ENCODE measurements at regions not wholly inside any gene's neighbourhood (a gene's known extent, or its start where the extent isn't known, plus 50 kb on each side); places are given as distances from the start of the nearest gene placed in this dataset.

DNA sequence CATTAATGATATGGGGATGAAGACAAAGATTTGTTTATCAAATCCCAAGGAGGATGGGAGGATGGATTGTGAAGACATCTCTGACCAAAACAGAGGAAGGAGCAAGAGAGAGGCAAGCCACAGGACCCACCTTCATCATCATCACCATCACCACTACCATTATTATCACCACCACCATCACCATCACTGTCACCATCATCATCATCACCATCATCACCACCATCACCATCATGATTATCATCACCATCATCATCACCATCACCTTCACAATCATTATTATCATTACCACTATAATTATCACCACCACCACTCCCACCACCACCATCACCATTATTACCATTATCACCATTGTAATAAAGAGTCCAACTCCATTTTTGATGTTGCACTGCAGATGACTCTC lies 482.5 kb downstream of the PTPRU start:
- no peak for DNase-seq (ENCODE audit: low read depth)

DNA sequence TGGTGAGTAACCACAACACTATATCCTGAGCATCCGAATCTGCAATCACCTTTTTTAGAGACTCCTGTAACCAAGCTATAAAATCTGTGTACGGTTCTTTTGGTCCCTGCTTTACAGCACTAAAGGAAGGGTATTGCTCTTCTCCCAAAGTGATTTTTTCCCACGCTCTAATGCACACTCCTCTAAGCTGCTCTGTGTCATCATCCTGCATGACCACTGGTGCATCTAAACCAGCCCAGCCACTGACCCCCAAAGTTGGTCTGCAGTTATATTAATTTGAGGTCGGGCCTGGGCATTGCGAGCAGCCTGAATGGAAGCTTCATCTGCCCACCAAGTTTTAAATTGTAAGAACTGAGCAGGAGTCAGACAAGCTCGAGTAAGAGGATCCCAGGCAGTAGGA lies 480.0 kb downstream of the PTPRU start:
- DNase-seq (ENCODE audit: low read depth): peak; percentile 35

DNA sequence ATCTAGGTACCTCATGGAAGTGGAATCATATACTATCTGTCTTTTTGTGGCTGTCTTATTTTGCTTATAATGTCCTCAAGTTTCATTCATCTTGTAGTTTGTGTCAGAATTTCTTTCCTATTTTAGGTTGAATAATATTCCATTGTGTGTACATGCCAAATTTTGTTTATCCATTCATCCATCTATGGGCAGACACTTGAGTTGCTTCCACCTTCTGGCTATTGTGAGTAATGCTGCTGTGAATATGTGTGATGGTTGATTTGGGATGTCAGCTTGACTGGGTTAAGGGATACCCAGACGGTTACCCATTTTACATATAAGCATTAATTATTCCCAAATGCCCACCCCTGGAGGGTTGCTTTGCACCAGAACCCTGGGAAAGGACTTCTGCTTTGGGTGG lies 477.5 kb downstream of the PTPRU start:
- DNase-seq (ENCODE audit: low read depth): peak; percentile 78

DNA sequence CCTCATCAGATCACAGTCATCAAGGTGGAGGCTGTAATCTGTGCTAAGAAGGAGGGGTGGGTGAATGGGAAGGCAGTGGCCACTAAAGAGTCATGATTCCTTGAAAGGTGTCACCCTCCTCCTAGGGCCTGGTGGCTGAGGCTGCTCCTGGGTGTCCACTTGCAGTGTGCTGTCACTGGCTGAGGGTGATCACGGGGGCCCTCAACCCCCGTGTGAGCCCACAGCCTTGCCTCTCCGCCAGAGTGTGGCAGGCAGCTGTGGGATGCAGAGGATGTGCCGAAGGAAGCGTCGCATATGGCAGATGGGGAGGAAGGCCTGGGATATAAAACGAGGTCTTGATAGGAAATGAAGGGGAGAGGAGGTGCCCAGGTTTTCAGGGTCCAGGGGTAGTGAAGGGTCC lies 476.5 kb downstream of the PTPRU start:
- peak; percentile 24 for DNase-seq (ENCODE audit: low read depth)

DNA sequence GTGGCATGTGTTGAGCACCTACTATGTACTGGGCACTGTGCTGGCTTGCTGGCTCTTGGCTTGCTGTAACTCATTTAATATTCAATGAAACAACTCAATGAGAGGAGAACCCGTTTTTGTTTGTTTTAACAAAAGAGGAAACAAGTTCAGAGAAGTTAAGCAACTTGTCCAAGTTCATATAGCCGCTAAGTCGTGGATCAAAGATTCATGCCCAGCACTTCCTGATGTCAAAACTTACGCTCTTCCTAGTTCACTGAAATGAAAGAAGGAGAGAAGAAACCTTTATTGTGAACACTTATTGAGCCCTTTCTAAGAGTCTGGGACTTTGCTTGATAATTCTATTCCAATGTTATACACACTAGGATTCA lies 475.9 kb downstream of the PTPRU start:
- DNase-seq (ENCODE audit: low read depth): no peak

DNA sequence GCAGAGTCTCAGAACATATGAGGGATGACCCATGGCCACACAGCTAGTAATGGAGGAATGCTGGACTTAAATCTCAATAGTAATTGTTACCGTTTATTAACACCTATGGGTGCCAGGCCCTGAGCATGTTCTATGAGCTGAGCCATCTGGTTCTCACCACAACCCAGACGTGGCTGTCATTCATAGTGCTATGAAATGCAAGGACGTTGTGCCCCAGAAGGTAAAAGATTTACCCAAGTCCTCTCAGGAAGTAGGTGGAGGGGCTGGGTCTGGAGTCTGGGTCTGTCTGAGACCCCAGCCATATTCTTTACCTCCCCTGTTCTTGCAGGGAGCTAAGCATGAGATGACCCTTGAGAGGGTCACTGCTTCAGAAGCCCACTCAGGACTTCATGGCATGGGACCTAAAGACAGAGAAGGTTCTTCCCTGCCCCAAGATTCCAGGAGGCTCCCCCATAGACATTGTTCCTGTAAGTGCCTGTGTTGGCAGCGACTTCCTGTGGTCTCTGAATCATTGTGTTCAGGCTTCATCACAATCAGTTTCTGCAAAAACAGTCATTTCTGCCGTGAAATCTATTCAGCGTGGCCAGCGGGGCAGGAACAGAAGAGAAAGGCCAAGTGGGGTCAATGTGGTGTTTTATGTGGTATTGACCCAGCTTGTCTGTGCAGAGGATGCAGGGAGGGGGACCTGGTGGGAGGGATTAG lies 475.4 kb downstream of the PTPRU start:
- peak; percentile 99 for DNase-seq (ENCODE audit: low read depth)

DNA sequence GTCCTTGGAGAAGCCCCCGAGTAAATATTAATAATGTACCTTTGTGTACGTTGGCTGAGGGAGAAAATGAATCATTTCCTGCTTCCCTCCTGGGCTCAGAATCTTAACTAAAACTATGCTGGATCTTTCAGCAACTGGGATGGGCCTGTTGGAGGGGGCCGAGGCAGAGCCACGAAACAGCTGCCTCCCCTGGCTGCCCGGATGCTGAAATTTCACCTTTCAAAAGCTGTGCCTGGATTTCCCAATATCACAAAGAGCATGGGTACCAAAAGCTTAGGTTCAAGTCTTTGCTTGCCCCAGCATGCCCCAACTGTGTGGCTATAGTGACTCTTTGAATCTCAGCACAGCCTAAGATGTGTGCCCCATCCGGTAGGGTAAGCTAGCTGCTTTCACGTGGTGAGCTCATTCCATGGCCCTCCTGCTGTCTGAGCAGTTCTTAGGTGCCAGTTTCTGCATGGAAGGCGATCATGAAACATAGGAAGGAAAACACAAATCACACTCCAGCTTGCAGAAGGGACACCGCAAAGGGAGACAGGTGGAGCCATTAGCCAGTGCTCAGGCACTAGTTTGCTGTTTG lies 473.5 kb downstream of the PTPRU start:
- DNase-seq (ENCODE audit: low read depth): no peak

DNA sequence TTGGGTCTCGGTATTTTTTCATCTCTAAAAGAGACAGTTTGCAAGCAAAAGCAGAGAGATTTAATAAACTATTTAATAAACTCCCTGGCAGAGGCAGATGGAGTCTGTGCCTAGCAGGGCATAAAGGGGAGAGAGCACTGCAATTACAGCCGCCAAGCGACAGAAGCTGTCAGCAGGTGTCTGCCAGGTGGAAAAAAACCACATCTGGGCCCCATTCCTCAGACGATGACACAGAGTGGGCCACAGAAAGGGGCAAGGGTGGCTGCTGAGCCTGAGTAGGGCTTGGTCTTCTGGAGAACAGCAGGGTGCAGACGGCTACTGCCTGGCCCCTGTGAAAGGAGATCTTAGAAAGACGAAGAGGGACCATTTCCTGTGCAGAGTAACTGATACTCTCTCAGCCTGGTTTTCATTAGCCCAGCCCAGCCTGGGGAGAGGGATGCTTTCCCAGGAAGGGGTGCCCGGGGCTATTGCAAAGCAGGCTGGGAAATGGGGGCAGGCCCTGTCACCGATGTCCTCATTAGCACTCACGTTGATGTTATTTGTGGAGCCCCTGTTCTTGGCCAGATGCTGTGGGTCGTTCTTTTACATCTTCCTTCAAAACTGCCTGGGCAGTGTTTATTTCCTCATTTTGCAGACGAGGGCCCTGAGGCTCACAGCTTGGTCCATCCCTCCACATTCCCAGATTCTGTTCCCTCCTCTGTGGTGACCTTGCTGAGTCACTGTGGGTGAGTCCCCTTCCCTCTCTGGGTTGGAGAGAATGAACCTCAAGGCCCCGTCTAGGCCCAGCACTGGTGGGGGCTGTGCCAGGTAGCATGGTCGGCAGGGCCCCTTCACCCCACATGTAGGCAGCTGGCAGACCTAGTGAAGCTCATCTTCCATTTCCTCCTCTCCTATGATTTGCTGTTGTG lies 472.7 kb downstream of the PTPRU start:
- peak; percentile 99 for DNase-seq (ENCODE audit: low read depth)

DNA sequence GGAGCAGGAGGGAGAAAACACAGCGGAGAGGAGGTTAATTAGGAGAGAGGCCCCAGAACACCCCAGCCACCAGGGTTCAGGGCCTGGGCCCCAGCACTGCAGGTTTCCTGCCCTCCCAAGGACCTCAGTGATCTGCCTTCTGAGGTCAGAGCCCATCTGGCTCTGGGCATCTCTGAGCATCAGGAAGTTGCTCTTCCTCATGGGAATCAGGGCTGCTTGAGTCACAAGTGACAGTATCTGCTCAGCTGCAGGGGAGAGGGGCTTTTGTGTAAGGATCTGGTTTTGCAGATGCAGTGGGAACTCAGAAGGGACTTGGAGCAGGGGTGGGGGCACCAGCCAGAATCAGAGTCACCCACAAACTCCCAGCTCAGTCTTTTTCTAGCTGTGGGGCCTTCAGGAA lies 472.1 kb downstream of the PTPRU start:
- DNase-seq (ENCODE audit: low read depth): peak; percentile 94

DNA sequence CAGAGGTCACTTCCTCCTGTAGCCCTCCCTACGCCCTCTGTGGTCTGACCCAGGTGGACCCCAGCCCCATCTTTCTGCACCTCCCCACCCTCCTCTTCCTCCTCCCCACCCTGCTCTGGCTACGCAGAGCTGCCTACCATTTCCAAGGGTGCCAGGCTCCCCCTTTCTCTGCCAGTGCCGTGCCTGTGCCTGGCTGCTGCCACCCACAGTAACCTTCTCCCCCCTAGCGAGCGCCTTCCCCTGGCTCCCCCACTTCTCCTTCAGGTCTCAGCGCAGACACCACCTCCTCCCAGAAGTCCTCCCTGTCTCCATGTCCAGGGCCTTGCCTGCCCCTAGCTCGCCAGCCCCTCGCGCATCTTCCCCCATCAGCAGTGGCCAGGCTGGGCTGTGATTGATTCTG lies 471.5 kb downstream of the PTPRU start:
- DNase-seq (ENCODE audit: low read depth): no peak

DNA sequence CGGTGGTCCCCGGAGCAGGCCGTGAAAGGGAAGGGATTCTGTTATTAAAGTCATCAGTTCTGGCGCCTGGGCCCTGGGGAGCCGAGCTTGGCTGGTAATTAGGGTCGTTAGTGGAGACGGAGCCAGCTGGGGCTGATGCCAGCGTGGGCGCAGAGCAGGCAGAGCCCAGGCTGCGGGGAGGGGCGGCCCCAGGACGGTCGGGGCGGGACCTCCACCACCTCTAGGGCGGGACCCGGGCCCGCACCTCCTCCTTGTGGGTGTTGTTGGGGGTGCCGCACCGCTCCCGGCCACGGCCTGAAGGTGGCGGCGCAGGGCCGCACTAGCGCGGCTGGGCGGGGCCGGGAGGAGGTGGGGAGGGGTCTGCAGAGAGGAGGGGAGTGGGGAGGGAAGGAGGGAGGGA lies 470.6 kb downstream of the PTPRU start:
- DNase-seq (ENCODE audit: low read depth): peak; percentile 84

DNA sequence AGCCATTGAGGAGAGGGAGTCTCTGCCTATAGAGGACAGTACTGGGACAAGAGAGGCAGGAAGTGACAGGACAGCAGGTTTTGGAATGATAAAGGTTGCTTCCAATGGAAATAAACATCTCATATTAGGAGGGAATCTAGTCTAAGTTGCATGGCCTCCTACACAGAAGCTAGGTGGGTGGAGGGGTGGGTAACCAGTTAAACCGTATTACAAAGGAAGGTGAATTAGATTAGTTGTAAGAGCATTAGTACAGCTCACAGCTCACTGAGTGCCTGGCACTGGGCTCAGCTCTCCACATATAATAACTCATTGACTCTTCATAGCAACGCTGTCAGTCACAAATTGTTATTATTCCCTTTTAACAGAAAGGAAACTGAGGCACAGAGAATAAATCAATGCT lies 468.1 kb downstream of the PTPRU start:
- no peak for DNase-seq (ENCODE audit: low read depth)

DNA sequence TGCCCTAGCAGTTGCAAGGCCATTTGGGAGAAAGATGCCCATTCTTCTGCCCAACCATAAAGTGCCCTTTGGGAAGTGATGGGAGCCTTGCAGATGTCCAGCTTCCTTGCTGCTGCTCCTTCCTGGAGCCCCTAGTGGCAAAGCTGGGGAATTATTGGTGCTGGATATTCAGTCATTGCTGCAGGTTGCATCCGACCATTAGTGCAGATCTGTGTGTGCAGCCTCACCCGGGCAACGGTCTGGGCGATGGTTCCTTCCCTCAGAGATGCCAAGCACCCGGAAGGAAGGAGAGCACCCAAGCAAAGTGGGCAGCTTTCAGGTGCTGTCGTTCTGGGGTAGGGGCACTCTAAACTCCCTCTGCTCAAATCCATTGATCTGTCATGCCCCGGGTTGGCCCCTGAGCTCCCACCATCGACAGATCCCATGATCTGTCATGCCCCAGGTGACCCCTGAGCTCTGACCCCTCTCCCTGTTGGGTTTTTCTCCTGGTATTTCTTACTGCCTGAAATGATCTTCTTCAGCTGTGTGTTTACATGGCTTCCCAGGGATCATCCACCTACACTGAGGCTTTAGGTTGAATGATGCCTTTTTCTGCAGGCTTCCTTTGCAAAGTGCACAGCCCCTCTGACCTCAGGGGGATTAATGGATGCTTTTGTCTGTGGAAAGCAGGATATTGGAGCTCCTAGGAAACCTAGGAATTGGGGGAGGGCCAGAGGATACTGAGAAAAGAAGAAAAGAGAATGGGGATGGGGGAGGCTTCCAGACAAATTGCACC lies 467.5 kb downstream of the PTPRU start:
- peak; percentile 70 for DNase-seq (ENCODE audit: low read depth)

DNA sequence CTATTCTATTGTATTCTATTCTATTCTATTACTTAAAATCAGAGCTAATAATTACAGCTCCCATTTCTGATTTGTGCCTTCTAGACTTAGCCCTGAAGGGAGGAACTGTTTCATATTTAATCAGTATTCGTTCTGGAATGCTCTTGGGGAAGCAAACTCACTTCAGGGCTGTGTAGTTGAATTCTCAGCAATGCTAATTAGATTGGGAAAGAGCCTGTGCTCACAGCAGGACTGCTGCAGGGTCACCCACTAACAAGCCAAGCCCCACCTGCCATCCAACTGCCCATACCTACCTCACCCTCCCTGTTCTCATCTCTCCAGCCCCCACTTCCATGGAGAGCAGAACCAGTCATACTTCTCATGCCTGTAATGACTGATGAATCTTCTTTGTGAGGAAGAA lies 464.2 kb downstream of the PTPRU start:
- DNase-seq (ENCODE audit: low read depth): no peak

DNA sequence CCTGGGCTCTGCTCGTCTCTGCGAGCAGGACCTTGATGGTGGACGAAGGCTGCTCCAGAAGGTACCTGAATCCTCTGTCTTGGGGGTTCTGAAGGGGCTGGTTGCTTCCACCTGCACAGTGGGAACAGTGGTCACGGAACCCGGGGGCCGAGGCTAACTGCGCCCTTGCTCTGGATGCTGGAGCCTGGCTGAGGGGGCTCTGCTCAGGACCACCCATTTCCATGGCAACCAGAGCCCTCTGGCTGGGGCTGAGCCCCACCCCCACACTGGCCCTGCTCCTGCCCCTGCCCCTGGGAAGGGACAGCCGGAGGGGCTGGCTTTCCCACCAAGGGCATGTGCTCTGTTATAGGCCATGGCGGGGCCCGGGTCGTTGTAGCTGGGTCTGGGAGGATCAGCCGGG lies 462.3 kb downstream of the PTPRU start:
- no peak for DNase-seq (ENCODE audit: low read depth)

DNA sequence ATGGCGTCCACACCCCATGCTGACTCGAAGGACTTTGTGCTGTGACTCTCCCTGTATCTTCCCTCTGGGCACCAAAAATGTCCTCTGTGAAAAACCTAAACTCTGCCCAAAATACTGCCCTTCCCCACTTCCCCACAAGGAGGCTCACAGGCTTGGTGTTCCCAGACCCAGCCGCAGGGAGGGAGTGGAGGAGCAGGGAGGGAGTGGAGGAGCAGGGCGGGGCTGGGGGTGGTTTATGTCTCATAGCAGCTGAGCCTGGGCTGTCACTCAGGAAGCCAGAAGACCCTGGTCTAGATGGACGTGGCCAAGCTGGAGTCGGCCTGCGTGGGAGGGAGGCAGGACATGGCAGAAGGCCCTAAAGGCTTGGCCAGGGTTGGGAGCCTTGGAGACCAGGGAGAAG lies 461.7 kb downstream of the PTPRU start:
- DNase-seq (ENCODE audit: low read depth): peak; percentile 92

DNA sequence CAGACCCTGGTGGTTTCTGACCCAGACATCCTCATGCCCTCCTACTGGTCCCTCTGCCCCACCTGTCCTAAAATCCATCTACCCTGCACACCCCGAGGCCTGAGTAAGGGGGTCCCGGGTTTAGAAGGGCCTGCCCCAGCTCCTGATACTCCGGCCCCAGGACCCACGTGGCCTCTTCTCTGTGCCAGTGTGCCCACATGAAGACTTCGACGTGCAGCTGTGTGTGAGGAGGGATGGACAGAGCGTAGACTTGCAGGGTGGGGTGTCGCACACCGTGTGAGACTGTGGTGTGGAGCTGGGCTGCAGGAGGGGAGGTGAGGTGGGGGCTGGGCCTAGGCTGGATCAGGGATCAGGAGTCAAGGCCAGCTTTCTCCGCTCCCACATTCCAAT lies 461.1 kb downstream of the PTPRU start:
- DNase-seq (ENCODE audit: low read depth): no peak

DNA sequence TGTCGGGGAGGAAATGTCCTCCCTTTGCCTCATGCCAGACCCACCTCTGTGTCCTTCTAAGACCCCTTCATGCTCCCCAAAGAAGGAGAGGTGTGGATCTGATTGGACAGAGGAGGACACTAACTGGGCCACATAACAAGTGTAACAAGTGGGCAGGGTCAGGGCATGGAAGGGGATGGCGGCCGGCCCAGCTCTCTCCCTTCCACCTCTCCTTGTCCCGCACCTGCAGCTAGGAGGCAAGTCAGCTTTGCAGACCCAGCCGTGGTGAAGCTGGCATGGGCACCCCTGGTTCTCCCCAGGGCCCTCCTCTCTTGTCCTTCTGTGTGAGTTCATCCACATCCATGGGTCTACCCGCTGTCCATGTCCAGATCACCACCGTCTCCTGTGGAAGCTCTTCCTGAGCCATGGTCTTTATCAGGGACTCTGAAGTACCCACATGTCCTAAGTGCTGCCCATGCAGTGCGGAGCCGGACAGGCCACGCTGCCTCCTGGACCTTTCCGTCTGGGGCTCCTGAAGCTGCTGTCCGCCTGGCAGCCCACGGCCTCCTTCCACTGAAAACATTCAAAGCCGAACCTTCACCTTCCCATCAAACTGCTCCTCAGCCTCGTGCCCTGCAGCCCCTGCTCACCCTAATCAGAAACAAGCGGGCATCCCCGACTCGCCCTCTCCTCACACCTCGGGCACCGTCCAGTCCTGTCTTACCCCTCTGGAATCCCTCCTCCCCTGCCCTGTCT lies 460.5 kb downstream of the PTPRU start:
- DNase-seq (ENCODE audit: low read depth): no peak

DNA sequence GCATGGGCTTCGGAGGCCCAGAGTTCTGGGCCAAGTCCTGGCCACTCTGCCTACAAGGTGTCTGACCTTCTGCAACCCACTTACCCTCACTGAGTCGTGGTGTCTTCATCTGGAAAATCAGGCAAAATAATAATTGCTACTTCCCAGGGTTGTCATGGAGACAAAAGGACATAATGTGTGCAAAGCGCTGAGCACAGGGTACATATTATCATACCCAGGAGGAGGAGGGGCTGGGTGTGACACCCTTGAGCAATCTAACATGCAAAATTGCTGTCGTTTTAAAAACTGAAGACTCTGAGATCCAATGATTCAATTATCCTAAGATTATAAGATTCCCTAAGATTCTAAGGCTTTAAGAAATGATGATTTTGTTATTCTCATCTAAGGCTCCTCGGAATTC lies 459.5 kb downstream of the PTPRU start:
- no peak for DNase-seq (ENCODE audit: low read depth)

DNA sequence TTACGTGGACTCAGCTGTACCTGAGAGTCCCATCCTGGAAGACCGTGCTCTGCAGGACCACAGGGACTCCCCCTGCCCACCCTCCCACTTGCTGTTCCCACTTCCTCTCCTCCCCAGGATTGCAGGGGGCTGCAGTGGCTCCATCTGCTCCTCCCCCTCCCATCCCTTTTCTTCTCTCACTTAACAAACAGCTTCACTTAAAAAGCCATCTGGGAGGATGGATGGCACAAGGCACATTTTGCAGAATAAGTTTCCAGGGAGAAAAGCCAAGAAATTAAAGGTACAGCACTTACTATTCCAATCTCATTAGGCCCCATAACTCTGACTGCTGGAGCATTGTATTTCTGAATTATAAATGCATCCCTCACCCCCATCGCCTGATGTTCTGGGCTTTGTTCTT lies 458.7 kb downstream of the PTPRU start:
- DNase-seq (ENCODE audit: low read depth): no peak

DNA sequence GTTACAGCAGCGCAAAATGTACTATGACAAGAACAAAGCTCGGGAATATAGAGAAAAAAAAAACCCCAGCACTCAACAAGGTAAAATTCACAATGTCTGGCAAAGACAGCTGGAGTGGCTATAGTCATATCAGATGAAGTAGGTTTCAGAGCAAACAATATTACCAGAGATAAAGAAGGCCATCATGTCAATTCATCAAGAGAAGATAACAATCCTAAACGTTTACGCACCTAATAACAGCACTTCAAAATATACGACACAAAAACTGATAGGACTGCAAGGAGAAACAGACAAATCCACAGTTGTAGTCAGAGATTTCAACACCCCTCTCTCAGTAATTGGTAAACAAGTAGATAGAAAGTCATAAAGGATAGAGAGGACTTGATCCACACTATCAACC lies 455.2 kb downstream of the PTPRU start:
- no peak for DNase-seq (ENCODE audit: low read depth)

DNA sequence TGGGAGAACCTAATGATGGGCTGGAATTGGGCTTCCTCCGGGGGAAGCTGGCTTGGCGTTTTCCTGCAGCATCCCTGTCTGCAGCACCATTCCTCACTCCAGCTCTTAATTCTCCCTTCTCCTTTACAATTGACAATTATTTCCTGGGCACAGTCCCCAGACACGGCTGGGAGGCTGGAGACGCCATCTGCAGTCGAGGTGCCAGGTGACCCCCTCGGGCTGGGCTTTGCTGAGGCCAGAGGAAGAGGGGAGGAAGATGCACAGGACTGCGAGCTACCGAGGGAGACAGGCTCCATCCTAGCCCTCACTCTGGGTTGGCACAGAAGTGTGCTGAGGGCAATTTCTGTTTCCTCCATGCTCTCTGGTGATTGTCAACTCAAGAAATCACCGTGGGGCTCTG lies 453.8 kb downstream of the PTPRU start:
- no peak for DNase-seq (ENCODE audit: low read depth)
